ENCODE measurements at regions not wholly inside any gene's neighbourhood (a gene's known extent, or its start where the extent isn't known, plus 50 kb on each side); places are given as distances from the start of the nearest gene placed in this dataset.

DNA sequence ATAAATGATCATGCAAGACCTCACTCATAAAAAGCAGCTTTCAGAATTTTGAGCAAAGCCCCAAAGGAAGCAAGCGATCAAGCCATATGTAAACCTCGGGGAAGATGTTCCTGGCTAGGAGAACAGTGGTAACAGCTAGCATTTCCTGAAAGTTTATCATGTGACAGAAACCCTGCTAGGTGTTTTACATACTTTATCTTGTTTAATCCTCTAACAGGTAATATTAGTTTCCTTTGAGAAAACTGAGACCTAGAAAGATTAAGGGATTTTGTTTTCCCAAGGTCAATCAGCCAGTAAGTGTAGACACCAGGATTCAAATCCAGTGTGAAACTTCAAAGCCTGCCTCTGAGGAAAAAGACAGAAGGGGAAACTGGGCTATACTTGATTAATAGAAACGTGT is 362.4 kb upstream of the MAF start:
- no peak for TF ChIP-seq CTCF (IDR thresholded peaks at IDR 0.05; ENCODE audit: low read depth, low read length)
- in situ Hi-C loops (cut with HindIII; ENCODE audit: low sequenced_read_pairs), result no loop called here
- H3K4me3 ChIP-seq (ENCODE audit: low read depth, low read length), result no peak overlapping the region
- no peak for DNase-seq (ENCODE audit: low read depth, low spot score)

- in situ Hi-C loops (cut with HindIII; ENCODE audit: low sequenced_read_pairs), result no loop called here
- H3K4me3 ChIP-seq (ENCODE audit: low read depth, low read length), result no peak overlapping the region
- TF ChIP-seq CTCF (IDR thresholded peaks at IDR 0.05; ENCODE audit: low read depth, low read length), result no peak
- DNase-seq (ENCODE audit: low read depth, low spot score), result no peak
Measured at GRCh38 chr16:79959226-79959625, 358.7 kb upstream of the MAF start.

DNA sequence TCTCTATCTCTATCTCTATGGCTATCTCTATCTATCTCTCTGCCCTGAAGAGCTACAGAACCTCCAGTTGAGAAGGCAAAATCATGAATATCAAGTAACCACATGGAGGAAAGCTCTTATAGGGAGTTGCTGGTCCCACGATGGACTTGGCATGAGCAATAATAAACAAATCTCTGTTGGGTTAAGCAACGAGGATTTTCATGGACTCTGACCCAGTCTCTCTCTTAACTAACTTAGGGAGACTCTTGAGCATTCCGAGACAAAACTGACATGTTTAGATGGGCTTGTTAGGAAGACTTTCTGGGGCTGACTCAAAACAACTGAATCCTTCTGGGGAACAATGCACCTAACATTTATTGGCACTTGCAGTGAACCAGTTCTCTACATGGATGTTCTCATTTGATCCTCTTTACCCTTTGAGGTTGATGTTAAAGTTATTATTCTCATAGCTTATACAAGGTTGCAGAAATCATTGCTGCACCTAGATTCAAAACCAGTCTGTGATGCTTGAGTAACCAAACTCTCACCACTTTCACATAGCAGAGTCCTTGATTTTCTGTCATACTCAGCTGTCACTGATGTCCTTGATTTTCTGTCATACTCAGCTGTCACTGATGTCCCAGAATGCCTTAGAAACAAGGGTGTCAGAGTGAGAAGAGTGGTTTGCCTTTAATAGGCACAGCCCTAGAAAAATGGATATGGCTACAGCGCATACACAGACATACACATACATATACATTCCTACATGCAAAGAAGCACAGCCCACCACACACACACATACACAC is 354.6 kb upstream of the MAF start:
- DNase-seq (ENCODE audit: low read depth, low spot score), result no peak
- TF ChIP-seq CTCF (IDR thresholded peaks at IDR 0.05; ENCODE audit: low read depth, low read length), result no peak
- H3K4me3 ChIP-seq (ENCODE audit: low read depth, low read length), result no peak overlapping the region
- in situ Hi-C loops (cut with HindIII; ENCODE audit: low sequenced_read_pairs), result no loop called here

GRCh38 chr16:79950932-79951719 is 350.6 kb upstream of the MAF start:
- no peak for TF ChIP-seq CTCF (IDR thresholded peaks at IDR 0.05; ENCODE audit: low read depth, low read length)
- H3K4me3 ChIP-seq (ENCODE audit: low read depth, low read length), result no peak overlapping the region
- in situ Hi-C loops (cut with HindIII; ENCODE audit: low sequenced_read_pairs), result no loop called here
- DNase-seq (ENCODE audit: low read depth, low spot score), result no peak

- TF ChIP-seq CTCF (IDR thresholded peaks at IDR 0.05; ENCODE audit: low read depth, low read length), result no peak
- no peak for DNase-seq (ENCODE audit: low read depth, low spot score)
- H3K4me3 ChIP-seq (ENCODE audit: low read depth, low read length), result no peak overlapping the region
- in situ Hi-C loops (cut with HindIII; ENCODE audit: low sequenced_read_pairs), result no loop called here
Measured at GRCh38 chr16:79949417-79949816, 348.9 kb upstream of the MAF start.

DNA sequence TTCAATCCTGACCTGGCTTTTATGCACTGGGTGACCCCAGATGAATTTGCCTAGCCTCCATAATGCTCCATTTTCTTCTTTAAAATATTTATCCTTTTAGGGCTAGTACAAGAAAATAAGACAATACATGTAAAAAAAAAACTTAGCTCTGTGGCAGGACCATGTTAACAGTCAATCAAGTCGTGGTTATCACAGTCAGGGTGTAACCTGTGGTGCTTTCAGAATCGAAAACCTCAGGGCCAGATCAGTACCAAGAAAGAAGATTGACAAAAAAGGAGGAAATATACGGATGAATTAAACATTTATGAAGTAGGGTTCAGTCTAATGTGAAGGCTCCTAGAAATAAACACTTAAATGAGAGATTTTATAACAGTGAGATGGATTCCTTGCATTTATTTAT is 347.2 kb upstream of the MAF start:
- no peak overlapping the region for H3K4me3 ChIP-seq (ENCODE audit: low read depth, low read length)
- no peak for DNase-seq (ENCODE audit: low read depth, low spot score)
- no peak for TF ChIP-seq CTCF (IDR thresholded peaks at IDR 0.05; ENCODE audit: low read depth, low read length)
- in situ Hi-C loops (cut with HindIII; ENCODE audit: low sequenced_read_pairs), result no loop called here
